ENCODE measurements at regions not wholly inside any gene's neighbourhood (a gene's known extent, or its start where the extent isn't known, plus 50 kb on each side); places are given as distances from the start of the nearest gene placed in this dataset.

- Histone ChIP-seq H3K4me3 (no peak overlapping the region), H3K36me3 (no peaks in the 10 kb centered on the region), H3K4me1 (no peaks in the 10 kb centered on the region), H3K27ac (no peak overlapping the region), H3K9me3 (no peaks in the 10 kb centered on the region), H3K27me3 (no peaks in the 10 kb centered on the region)
- intact Hi-C loops (cut with DNase I) = no loop called here
- TF ChIP-seq CTCF (IDR thresholded peaks at IDR 0.05) (peak; percentile 65 to 94 (median 80)), POLR2A (IDR thresholded peaks at IDR 0.05) (no peak)
- 16 to 17% methylated on average over 7 of the region's 7 CpGs for WGBS, 2 donors
- DNase-seq = no peak
Observed at GRCh38 chr1:192445839-192446489, 129.2 kb downstream of the RGS21 start.

- Histone ChIP-seq H3K27ac (no peak overlapping the region), H3K4me3 (no peak overlapping the region), H3K27me3 (no peaks in the 10 kb centered on the region), H3K4me1 (no peaks in the 10 kb centered on the region), H3K9me3 (no peaks in the 10 kb centered on the region), H3K36me3 (no peaks in the 10 kb centered on the region)
- intact Hi-C loops (cut with DNase I) = no loop called here
- TF ChIP-seq POLR2A (IDR thresholded peaks at IDR 0.05) = no peak
- TF ChIP-seq CTCF (IDR thresholded peaks at IDR 0.05) = no peak
- no peak for DNase-seq
Observed at GRCh38 chr1:192448026-192448578, 127.5 kb upstream of the RGS1 start.

- H3K27ac ChIP-seq = no peak overlapping the region
- no peak overlapping the region for H3K4me3 ChIP-seq
- no peaks in the 10 kb centered on the region for H3K9me3 ChIP-seq
- 71 to 80% methylated on average over 8 of the region's 8 CpGs for WGBS, 2 donors
- no peak for DNase-seq
- intact Hi-C loops (cut with DNase I) = no loop called here
- TF ChIP-seq POLR2A (IDR thresholded peaks at IDR 0.05) = no peak
- TF ChIP-seq CTCF (IDR thresholded peaks at IDR 0.05) = no peak
- H3K27me3 ChIP-seq = no peaks in the 10 kb centered on the region
- H3K4me1 ChIP-seq = no peaks in the 10 kb centered on the region
- H3K36me3 ChIP-seq = no peaks in the 10 kb centered on the region
Observed at GRCh38 chr1:192453360-192453992, 122.1 kb upstream of the RGS1 start.

- TF ChIP-seq CTCF (IDR thresholded peaks at IDR 0.05) = no peak
- TF ChIP-seq POLR2A (IDR thresholded peaks at IDR 0.05) = no peak
- H3K36me3 ChIP-seq = no peaks in the 10 kb centered on the region
- no peaks in the 10 kb centered on the region for H3K4me1 ChIP-seq
- no peak for DNase-seq
- H3K9me3 ChIP-seq = no peaks in the 10 kb centered on the region
- no peaks in the 10 kb centered on the region for H3K27me3 ChIP-seq
- intact Hi-C loops (cut with DNase I) = no loop called here
- no peak overlapping the region for H3K4me3 ChIP-seq
- H3K27ac ChIP-seq = no peak overlapping the region
Observed at GRCh38 chr1:192459467-192459866, 116.1 kb upstream of the RGS1 start.

- DNase-seq = no peak
- H3K27me3 ChIP-seq = no peaks in the 10 kb centered on the region
- H3K9me3 ChIP-seq = no peaks in the 10 kb centered on the region
- no peaks in the 10 kb centered on the region for H3K4me1 ChIP-seq
- TF ChIP-seq CTCF (IDR thresholded peaks at IDR 0.05) (no peak), POLR2A (IDR thresholded peaks at IDR 0.05) (no peak)
- no peaks in the 10 kb centered on the region for H3K36me3 ChIP-seq
- H3K27ac ChIP-seq = no peak overlapping the region
- H3K4me3 ChIP-seq = no peak overlapping the region
- intact Hi-C loops (cut with DNase I) = no loop called here
- WGBS, 2 donors = 70 to 79% methylated on average over 4 of the region's 4 CpGs
Observed at GRCh38 chr1:192461684-192462083, 113.9 kb upstream of the RGS1 start.

All from esophagus squamous epithelium (tissue), 5 donors.